BJ (cell line): ENCODE measurements at regions not wholly inside any gene's neighbourhood (a gene's known extent, or its start where the extent isn't known, plus 50 kb on each side); places are given as distances from the start of the nearest gene placed in this dataset.
"Not testable (repeated sequence)": the region's sequence is repeated elsewhere in the genome, so short reads cannot be mapped to it uniquely, and the experiment has no call there.

Experiments
- CTCF ChIA-PET: fragments of 350-600 bp; formaldehyde crosslinking; extraction: SDS; loops from one replicate; lab custom pipeline; 2021; ENCODE audit warnings: antibody characterized with exemption, inconsistent platforms; lab: Yijun Ruan, JAX
- POLR2A ChIA-PET: fragments of 300-600 bp; sonication (Branson Sonifier 250); formaldehyde crosslinking; extraction: SDS; loops from one replicate; lab custom pipeline; 2021; ENCODE audit warnings: antibody characterized with exemption; lab: Charles Lee
- DNase-seq: peaks from one replicate; pipeline ENCODE4 v3.0.0-alpha.2; 2011; ENCODE audit warnings: low read depth
- H3K27me3 ChIP-seq: 2 replicates; pipeline ENCODE4 v1.6.0; 2011; ENCODE audit warnings: low read length; ENCODE audit not compliant: control insufficient read depth, insufficient read depth
- H3K36me3 ChIP-seq: 2 replicates; pipeline ENCODE4 v1.5.1; 2011; ENCODE audit warnings: low read length; ENCODE audit not compliant: control insufficient read depth, insufficient read depth
- H3K4me3 ChIP-seq: 2 replicates; pipeline ENCODE4 v1.5.1; 2011; ENCODE audit warnings: low read depth, mild to moderate bottlenecking, control low read depth, low read length
- TF ChIP-seq, protein P1 (sequence below): IDR thresholded peaks from 2 replicates; pipeline ENCODE4 v1.5.1; 2011; ENCODE audit warnings: low read depth, mild to moderate bottlenecking, control low read depth, inconsistent platforms, low read length, moderate library complexity; ENCODE audit not compliant: insufficient read depth

DNA sequence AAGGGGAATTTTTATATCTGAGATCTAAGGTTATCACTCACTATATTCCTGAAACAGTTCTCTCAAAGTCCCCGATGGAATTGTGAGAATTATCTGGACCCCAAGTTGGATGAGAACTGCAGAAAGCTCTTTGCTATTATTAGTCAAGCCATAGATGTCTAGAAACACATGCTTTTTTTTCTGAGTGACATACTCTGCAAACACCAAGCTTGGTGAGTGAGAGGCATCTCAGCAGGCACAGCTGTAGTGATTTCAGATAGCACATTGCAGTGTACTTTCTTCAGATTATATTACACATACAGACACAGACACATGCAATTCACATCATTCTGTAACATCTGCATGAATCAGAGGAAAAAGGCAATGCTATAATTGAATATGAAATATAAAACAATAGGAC lies 111.1 kb upstream of the UFL1 start:
- CTCF ChIA-PET, result no interaction called here
- POLR2A ChIA-PET, result no interaction called here
- no peak for DNase-seq
- H3K27me3 ChIP-seq, result no peaks in the 10 kb centered on the region
- TF ChIP-seq, protein P1, sequence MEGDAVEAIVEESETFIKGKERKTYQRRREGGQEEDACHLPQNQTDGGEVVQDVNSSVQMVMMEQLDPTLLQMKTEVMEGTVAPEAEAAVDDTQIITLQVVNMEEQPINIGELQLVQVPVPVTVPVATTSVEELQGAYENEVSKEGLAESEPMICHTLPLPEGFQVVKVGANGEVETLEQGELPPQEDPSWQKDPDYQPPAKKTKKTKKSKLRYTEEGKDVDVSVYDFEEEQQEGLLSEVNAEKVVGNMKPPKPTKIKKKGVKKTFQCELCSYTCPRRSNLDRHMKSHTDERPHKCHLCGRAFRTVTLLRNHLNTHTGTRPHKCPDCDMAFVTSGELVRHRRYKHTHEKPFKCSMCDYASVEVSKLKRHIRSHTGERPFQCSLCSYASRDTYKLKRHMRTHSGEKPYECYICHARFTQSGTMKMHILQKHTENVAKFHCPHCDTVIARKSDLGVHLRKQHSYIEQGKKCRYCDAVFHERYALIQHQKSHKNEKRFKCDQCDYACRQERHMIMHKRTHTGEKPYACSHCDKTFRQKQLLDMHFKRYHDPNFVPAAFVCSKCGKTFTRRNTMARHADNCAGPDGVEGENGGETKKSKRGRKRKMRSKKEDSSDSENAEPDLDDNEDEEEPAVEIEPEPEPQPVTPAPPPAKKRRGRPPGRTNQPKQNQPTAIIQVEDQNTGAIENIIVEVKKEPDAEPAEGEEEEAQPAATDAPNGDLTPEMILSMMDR, result no peak
- no peaks in the 10 kb centered on the region for H3K36me3 ChIP-seq
- no peak overlapping the region for H3K4me3 ChIP-seq

DNA sequence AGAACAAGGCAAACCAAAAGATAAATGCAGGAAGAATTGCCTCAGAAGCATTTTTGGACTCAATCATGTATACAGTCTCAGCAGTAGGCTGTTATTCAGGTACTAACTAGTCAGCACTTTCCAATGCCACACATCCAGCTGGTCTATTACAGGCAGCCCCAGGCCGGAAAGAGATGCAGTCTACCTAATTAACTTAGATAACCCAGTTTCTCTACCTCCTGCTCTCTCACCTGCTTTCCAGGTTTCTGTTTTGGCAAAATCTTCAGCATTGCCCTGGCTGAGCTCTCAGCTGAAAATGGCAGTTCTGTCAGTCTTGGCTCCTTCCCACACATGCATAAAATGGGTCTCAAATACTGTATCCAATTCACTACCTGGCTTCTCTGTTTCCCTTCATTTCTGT lies 101.3 kb upstream of the UFL1 start:
- DNase-seq, result no peak
- no peak overlapping the region for H3K4me3 ChIP-seq
- CTCF ChIA-PET, result no interaction called here
- H3K36me3 ChIP-seq, result no peaks in the 10 kb centered on the region
- H3K27me3 ChIP-seq, result no peaks in the 10 kb centered on the region
- TF ChIP-seq, protein P1, result no peak
- POLR2A ChIA-PET, result no interaction called here

DNA sequence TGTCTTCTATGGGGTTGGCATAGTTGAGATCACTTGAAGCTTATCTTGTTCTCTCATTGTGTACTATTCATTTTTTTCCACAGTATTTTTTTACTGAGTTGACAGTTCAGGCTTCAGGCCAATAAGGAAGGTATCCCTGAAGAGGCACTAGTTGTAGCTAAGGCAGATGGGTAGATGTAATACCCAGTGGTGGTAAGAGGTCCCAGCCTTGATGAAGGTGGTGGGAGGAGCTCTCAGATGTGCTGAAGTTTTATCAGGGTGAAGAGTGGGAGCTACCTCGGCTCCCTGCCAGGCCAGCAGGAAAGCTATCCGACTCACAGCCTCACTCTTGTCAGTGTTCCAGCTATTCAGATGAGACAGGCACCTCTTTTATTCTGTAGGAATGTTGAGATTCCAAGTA lies 87.7 kb upstream of the UFL1 start:
- POLR2A ChIA-PET, result no interaction called here
- no peak for DNase-seq

DNA sequence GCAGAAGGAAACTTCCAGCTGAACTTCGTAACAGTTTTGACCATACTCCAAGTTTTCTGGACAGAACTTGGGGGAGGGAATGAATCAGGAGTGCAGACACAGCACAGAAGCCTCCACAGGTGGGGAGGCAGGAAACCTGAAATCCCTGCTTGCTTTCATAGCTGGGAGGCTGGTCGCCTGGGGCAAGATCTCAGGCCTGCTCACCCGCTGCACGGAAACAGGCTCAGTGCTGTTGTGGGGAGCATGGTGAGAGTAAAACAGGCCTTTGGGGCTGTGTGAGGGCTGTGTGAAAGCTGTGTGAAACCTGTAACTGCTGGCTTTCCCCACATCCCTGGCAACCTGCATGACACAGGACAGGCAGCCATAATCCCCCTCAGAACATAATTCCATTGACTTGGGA lies 85.2 kb upstream of the UFL1 start:
- ChIA-PET POLR2A (no interaction called here), CTCF (no interaction called here)
- TF ChIP-seq, protein P1, result no peak
- Histone ChIP-seq H3K27me3 (no peaks in the 10 kb centered on the region), H3K36me3 (no peaks in the 10 kb centered on the region), H3K4me3 (no peak overlapping the region)
- DNase-seq, result no peak

More for the DNA sequence above, 87.7 kb upstream of the UFL1 start:
- CTCF ChIA-PET, result no interaction called here
- TF ChIP-seq, protein P1, result no peak
- Histone ChIP-seq H3K27me3 (no peaks in the 10 kb centered on the region), H3K36me3 (no peaks in the 10 kb centered on the region), H3K4me3 (no peak overlapping the region)

DNA sequence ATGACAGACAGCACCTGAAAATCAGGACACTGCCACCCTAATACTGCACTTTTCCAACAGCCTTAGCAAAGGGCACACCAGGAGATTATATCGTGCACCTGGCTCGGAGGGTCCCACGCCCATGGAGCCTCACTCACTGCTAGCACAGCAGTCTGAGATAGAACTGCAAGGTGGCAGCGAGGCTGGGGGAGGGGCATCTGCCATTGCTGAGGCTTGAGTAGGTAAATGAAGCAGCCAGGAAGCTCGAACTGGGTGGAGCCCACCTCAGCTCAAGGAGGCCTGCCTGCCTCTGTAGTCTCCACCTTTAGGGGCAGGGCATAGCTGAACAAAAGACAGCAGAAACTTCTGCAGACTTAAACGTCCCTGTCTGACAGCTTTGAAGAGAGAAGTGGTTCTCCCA lies 84.4 kb upstream of the UFL1 start:
- H3K4me3 ChIP-seq, DNase-seq, CTCF ChIA-PET, POLR2A ChIA-PET, H3K36me3 ChIP-seq, H3K27me3 ChIP-seq: not testable (repeated sequence)

DNA sequence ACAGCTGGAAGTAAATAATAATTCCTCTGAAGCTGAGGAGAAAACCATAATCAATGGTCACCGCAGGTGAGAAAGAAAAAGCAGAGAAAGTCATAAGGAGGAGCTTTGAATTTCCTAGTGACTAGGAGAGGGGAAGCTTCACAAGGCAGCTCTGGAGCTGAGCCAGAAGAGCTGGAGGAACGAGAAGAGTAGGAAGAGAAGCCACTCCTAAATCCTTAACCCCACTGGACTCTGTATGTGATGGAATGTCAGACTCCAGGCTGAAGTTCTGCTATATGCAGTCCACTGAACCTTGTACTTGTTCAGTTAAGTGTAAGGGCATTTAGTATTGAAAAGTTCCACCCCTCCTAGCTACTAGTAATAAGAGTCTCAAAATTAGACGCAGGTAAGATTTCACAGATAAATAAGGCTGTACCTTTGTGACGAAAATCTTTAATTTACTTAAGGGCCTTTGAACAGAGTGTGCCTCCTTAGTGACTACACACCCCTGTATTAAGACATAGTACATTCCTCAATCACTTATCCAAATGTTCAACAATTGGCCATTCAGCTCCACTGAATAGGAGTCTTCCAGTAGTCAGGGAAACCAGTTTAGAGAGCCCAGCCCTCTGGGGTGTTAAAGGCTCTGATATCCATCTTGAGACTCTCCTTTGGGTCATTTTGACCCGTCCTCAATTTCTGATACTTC lies 71.4 kb upstream of the UFL1 start:
- CTCF ChIA-PET, result no interaction called here

More for the DNA sequence above, 71.4 kb upstream of the UFL1 start:
- TF ChIP-seq, protein P1, result no peak
- POLR2A ChIA-PET, result no interaction called here
- Histone ChIP-seq H3K4me3 (no peak overlapping the region), H3K27me3 (no peaks in the 10 kb centered on the region), H3K36me3 (no peaks in the 10 kb centered on the region)
- DNase-seq, result no peak
